ENCODE measurements at regions not wholly inside any gene's neighbourhood (a gene's known extent, or its start where the extent isn't known, plus 50 kb on each side); places are given as distances from the start of the nearest gene placed in this dataset.

DNA sequence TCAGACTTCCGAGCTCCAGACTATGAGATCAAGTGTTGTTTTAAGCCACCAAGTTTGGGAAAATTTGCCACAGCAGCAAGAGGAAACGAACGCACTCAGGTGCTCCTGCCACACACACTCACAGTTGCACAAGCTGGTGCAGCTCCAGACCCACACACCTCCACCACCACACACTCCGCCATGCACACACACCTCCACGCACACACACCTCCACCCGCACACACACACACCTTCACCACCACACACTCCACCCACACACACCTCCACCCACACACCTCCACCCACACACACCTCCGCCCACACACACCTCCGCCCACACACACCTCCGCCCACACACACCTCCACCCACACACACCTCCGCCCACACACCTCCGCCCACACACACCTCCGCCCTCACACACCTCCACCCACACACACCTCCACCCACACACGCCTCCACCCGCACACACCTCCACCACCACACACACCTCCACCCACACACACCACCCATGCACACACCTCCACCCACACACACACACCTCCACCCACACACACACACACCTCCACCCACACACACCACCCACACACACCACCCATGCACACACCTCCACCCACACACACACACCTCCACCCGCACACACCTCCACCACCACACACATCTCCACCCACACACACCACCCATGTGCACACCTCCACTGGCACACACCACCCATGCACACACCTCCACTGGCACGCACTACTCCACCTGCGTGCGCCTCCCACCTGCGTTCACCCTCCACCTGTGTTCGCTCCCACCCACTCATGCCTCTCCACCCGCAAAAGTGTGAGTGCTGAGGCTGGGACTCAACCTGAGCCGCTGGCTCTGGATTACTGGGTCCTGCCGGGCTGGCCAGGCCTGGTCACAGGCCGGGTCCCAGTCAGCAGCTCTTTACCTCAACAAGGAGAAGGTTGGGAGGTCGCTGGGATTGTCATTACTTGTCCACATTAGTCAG, 175.6 kb downstream of the BMP7 start:
- Histone ChIP-seq H3K27me3 (ENCODE audit: low read depth) (peaks cover 20% of the 10 kb centered on the region), H3K9me3 (no peaks in the 10 kb centered on the region), H3K4me3 (no peak overlapping the region), H3K4me1 (peaks cover 4% of the 10 kb centered on the region), H3K36me3 (no peaks in the 10 kb centered on the region), H3K27ac (no peak overlapping the region)
- intact Hi-C loops (cut with DNase I): no loop called here
- ATAC-seq (no peak), DNase-seq (peak; percentile 19)
- no peak for TF ChIP-seq CTCF (IDR thresholded peaks at IDR 0.05)

DNA sequence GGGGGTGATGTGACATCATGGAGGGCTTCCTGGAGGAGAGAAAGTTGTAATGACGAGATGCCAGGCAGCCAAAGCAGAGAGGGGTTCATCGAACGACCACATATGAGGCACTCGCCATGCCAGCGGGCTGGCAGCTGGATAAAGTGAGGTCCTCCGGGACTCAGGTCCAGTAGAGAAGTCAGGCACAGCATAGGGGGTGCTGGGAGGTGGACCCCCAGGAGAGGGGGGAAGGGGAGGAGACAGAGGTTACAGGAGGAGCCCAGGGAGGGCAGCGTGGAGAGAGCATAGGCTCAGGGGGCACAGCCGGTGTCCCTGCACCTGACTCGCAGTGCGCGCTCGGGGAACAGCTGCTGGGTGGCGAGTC, 174.7 kb downstream of the BMP7 start:
- Histone ChIP-seq H3K36me3 (no peaks in the 10 kb centered on the region), H3K9me3 (no peaks in the 10 kb centered on the region), H3K4me3 (no peak overlapping the region), H3K4me1 (peaks cover 4% of the 10 kb centered on the region), H3K27me3 (ENCODE audit: low read depth) (peaks cover 16% of the 10 kb centered on the region), H3K27ac (no peak overlapping the region)
- intact Hi-C loops (cut with DNase I): no loop called here
- no peak for DNase-seq
- TF ChIP-seq CTCF (IDR thresholded peaks at IDR 0.05): no peak
- peak in 1 of 2 donors; percentile 6 for ATAC-seq

DNA sequence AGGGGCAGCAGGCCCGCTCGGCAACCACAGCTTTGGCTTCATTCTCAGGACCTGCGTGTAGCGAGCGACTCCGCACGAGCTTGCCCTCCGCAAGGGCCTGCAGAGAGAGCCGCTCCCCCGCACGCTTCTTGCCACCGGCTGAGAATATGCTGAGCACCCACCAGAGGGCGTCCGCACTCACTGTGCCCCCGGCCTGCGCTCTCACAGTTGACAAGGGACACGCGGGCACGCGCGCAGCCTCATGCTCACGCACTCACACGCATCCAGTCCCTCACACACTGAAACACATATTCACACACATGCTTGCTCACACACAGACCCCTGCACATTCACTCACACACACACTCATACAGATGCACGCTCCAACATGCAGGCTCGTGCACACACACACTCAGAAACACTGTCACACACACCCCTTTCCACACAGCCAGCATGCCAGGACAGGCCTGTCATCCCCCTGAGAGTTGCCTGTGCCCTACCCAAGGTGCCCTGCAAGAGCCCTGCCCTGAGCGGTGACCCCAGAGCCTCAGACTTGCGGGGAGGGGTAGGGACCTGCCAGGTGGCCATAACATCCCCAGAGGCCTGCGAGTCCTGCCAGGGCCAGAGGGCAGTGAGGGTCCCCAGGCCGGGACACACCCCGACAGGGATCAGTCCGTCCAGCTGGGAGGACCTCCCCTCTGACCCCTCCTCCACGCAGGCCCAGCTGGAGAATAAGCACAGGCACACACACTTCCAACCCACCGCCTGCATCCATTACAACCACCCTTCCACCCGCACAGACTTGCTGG, 174.1 kb downstream of the BMP7 start:
- intact Hi-C loops (cut with DNase I): no loop called here
- Histone ChIP-seq H3K4me3 (no peak overlapping the region), H3K27ac (no peak overlapping the region), H3K4me1 (peaks cover 4% of the 10 kb centered on the region), H3K9me3 (no peaks in the 10 kb centered on the region), H3K27me3 (ENCODE audit: low read depth) (peaks cover 16% of the 10 kb centered on the region), H3K36me3 (no peaks in the 10 kb centered on the region)
- DNase-seq: peak; percentile 69
- peak; percentile 70 for TF ChIP-seq CTCF (IDR thresholded peaks at IDR 0.05)
- ATAC-seq: peak; percentile 78 to 80

DNA sequence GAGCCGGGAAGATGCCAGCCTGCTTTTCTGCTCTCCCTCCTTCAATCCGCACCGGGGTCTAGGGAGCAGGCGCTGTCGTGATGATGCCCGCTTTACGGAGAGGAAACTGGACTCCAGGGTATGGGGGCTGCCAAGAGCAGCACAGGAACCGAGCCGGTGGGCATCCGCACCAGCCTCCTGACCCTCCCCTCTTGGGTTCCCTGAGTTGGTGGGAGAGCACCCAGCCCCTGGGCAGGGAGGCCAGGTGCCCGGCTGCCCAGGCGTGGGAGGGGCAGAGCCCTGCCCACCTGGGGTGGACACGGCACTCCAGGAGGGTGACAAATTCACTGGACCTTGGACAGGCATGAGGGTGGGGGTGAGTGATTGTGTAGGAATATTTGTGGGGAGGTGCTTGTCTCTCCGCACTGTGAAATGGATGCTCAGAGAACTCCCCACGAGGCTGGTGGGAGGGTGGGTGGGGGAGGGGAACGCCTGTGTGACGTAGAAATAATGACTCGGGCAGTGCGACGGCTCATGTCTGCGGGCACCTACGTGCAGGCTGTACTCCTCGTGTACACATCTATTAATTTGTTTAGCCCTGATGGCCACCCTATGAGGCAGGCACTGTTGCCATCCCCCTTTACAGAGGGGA, 173.4 kb downstream of the BMP7 start:
- Histone ChIP-seq H3K27ac (no peak overlapping the region), H3K4me3 (no peak overlapping the region), H3K27me3 (ENCODE audit: low read depth) (peaks cover 16% of the 10 kb centered on the region), H3K36me3 (no peaks in the 10 kb centered on the region), H3K4me1 (peaks cover 4% of the 10 kb centered on the region), H3K9me3 (no peaks in the 10 kb centered on the region)
- no peak for TF ChIP-seq CTCF (IDR thresholded peaks at IDR 0.05)
- intact Hi-C loops (cut with DNase I): no loop called here
- DNase-seq: peak; percentile 24
- ATAC-seq: no peak

DNA sequence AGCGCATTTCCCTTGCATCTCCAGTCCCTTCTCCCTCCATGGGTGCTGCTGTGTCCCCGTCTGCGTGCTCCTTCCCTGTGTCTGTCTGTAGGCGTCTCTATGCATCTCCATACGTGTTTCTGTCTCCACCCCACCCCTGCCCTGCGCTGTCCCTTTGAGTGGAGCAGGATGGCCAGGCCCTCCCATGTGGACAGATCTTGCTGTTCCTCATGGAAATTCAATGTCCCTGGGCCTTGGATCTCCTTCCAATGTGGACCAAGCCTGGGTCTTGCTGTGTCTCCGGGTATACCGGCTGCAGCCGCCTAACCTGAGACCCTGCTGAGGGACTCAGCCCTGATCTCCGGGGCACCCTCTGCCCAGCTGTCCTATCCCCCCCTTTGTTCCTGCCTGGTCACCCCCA, 172.7 kb downstream of the BMP7 start:
- intact Hi-C loops (cut with DNase I): no loop called here
- Histone ChIP-seq H3K27me3 (ENCODE audit: low read depth) (peaks cover 16% of the 10 kb centered on the region), H3K4me1 (peaks cover 4% of the 10 kb centered on the region), H3K27ac (no peak overlapping the region), H3K9me3 (no peaks in the 10 kb centered on the region), H3K4me3 (no peak overlapping the region), H3K36me3 (no peaks in the 10 kb centered on the region)
- DNase-seq (peak; percentile 24), ATAC-seq (no peak)
- no peak for TF ChIP-seq CTCF (IDR thresholded peaks at IDR 0.05)

Measured in lower lobe of right lung (tissue), 2 donors.